DND-41 (cell line): ENCODE measurements at regions not wholly inside any gene's neighbourhood (a gene's known extent, or its start where the extent isn't known, plus 50 kb on each side); places are given as distances from the start of the nearest gene placed in this dataset.

ENCODE experiments used
- CTCF ChIP-seq: IDR thresholded peaks from 2 replicates; pipeline ENCODE4 v1.5.1; 2012; ENCODE audit warnings: borderline replicate concordance, low read length, moderate library complexity, mild to moderate bottlenecking; ENCODE audit not compliant: poor library complexity, severe bottlenecking; ENCODE audit errors: extremely low read depth
- EZH2 ChIP-seq: IDR thresholded peaks from 3 replicates; pipeline ENCODE4 v1.6.1; 2012; ENCODE audit warnings: borderline replicate concordance, low read depth, mild to moderate bottlenecking, moderate library complexity, low read length, inconsistent platforms; ENCODE audit not compliant: severe bottlenecking

GRCh38 chr7:156080596-156080995 lies 268.3 kb upstream of the SHH start:
- TF ChIP-seq CTCF (no peak), EZH2 (no peak)
